NOMO-1 treated with DMSO at 0.1 percent for 48 hours (cell line): ENCODE measurements at regions not wholly inside any gene's neighbourhood (a gene's known extent, or its start where the extent isn't known, plus 50 kb on each side); places are given as distances from the start of the nearest gene placed in this dataset.
"Not testable (repeated sequence)": the region's sequence is repeated elsewhere in the genome, so short reads cannot be mapped to it uniquely, and the experiment has no call there.

Experiments used
- DNase-seq: peaks from one replicate; lab custom pipeline; 2025; ENCODE audit not compliant: unreplicated experiment; lab: John Stamatoyannopoulos, UW

GRCh38 chr9:108054131-108054630 lies 564.6 kb upstream of the KLF4 start:
- DNase-seq, result no peak

GRCh38 chr9:108053555-108054061 lies 564.0 kb upstream of the KLF4 start:
- DNase-seq, result no peak

DNA sequence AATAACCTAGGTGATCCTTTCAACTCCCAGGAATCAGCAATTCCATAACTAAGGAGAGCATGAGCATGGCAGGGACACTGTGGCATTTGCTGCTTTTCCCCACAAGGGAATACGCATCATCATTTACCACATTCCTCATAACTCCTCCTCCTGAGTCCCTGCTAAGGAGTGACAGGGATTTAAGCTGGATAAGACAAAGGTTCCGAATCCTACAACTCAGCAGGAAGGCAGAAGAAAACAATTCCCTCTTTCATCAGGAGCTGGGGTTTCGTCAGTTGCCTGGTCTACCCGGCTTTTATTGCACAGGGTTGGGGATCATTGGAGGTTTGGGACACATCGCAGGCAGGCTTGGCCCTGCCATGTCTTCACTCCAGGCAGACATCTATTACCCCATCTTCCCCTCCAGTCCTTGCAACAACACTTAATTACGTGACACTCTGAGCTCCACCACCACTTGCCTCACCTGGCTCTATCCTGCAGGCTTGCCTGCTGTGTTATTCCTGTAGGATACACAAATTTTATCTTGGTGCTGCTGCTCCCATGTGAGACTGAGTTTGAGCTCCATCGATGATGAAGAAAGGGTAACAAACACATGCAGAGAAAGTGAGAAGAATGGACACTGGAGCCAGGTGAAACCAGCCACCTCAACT lies 563.0 kb upstream of the KLF4 start:
- no peak for DNase-seq

DNA sequence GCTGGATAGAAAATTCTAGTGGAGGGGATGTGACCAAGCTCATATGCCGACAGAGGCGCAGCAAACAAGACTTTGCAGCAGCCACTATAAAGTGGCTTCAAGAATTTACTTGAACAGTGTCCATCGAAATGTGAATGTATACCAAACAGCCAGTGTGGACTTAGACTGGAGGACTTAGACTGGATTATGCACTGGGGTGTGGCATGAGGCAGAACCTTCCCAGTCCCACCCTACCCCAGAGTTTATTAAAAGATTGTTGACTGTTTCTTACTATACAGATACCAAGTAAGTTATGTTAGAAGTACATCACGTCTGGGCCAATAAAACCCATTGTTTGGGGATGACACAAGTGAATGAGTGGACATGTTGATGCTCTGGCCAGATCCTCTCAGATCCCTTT lies 561.3 kb upstream of the KLF4 start:
- DNase-seq, result no peak

GRCh38 chr9:108049671-108050494 lies 560.3 kb upstream of the KLF4 start:
- DNase-seq, result peak; percentile 45

DNA sequence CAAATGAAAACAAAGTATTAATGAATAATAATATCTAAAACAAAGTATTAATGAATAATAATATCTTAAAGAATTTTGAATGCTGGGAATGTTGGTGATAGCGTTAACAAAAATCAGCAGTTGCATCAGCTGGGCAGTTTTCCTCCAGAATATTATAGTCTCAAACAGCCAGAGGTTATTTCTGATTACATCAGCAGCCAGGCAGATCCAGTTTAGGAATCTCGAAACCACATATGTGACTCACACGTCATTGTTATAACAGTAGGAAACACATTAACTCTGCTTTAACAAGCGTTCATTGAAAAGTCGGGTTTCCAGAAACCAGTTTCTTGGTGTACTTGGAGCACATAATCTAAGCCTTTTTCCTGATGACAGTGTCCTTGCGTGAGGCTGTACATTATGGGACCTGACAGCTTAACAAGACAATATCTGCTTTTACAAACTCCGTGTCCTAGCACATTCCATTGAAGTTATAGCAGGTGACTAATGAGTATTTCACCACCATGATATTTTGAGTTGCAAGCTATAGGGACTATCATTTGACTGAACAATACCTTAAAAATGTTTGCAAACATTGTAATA lies 559.5 kb upstream of the KLF4 start:
- DNase-seq, result no peak

GRCh38 chr9:108048406-108049025 lies 558.9 kb upstream of the KLF4 start:
- DNase-seq, result no peak

- DNase-seq, result not testable (repeated sequence)
Measured at GRCh38 chr9:108047777-108048176, 558.2 kb upstream of the KLF4 start.

DNA sequence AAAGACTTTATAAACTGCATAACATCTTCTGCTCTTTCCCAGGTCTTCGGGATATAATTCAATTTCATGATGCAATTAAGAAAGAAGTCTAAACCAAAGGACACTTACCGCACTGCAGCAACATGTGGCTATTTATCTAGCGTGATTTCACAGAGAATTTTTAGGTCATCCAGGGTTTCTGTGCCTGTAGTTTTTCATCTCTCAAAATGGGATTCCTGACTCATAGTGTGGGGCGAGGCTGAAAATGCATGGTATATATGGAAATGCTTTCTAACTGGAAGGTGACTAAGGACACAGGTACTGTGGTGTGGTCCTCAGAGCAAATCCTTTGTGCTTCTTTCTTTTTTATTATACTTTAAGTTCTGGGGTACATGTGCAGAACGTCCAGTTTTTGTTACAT lies 557.7 kb upstream of the KLF4 start:
- DNase-seq, result no peak

DNA sequence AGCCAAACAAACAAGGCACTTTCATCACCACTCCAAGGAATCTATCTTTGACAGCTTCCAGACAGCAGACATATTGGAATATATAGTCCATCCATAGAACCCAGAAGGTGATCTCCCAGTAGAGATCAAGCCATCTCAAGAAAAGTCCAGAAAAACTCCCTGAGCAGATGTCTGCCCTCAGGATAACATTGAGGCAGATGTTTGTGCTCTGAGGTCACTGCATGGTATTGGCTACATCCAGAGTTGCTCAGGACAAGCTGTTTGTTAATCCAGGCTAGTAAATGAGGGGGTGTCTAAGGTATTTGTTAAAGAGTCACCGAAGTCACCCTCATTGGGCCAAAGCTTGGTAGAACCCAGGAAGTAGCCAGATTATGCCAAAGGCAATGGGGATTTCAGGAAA lies 556.3 kb upstream of the KLF4 start:
- no peak for DNase-seq

GRCh38 chr9:108043585-108043984 lies 554.0 kb upstream of the KLF4 start:
- DNase-seq, result no peak

DNA sequence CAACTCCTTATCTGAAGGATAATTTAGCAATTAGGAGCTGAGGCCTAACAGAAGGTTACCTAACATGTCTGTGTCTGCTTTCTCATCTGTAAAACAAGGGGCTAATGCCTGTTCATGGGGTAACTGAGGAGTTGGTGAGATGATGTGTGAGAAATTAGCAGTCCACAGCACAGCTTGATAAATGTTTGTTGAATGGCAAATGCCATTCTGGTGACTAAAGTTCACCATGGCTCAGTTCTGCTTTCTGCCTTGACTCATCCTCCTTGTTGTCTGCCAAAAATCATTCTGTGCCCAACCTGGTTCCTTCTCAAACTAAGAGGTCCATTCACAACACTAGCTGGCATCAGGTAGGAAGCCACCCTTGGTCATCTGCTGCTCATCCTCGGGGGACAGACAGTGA lies 552.0 kb upstream of the KLF4 start:
- peak; percentile 22 for DNase-seq

DNA sequence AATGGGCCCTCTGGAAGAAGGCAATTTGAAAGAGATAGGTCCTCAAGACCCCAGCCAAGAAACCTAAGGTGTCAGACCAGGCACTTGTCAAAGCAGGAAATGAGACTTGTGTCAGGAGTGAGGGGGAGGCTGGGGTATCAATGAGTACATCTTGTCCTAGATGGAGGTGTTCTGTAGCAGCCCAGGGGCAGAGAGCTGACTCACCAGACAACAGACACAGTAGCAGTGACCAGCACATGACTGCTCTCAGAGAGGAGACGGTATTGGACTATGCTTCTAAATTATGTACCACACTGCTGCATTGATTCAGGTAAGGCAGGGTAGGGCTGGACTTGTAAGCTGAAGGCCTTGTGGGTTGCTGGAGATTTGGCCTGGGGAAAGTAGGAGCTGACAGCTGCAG lies 551.2 kb upstream of the KLF4 start:
- DNase-seq, result no peak

DNA sequence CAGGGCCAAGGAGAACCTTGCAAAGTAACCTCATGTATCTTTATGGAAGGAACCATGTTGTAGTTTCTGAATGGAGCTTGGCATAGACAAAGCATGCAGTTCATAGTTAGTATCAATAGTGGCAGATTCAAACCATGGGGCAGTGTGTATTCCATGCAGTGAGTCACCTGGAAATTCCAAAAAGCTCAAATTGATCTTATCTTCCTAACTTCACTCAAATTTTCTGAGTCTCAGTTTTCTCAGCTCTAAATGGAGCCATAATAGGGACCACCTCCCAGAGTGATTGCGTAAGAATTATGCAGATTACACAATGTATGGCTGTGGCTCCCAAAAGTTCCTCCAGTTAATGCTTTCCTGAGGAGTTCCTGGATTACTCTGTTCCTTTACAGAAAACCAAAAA lies 549.9 kb upstream of the KLF4 start:
- no peak for DNase-seq

DNA sequence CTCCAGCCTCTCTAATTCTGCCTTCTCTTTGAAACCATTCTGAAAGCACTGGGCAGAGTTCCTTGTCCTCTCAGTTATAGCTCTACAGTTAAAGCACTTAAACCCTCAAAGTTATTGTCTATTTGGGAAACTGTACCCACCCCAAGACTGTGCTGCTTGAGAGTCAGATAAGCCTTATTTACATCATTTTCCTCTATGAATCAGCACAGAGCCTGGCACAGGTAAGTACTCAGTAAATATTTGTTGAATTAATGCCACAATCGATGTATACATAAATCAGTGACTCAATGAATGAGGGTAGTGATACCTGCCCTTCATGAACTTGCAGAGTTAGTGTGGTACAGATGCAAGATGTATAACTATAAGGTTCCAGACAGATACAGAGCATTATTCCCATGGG lies 549.4 kb upstream of the KLF4 start:
- DNase-seq, result no peak

DNA sequence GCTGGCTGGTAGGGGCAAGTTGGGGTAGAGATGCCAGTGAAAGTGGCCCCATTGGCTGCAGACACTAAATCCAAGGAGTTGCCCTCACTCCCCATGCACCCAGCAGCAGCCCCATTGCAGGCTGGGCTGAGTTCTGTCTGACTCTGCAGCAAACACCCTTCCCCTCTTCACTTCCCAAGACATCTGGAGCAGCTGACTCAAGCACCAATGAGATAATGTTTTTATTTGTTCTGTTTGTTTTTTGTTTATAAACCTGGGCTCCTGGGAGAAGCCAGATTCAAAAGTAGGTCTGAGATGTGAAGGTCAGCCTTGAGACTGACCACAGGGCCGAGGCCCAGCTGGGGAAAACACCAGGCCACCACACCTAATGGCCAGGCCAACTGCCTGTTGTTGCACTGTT lies 545.9 kb upstream of the KLF4 start:
- no peak for DNase-seq

DNA sequence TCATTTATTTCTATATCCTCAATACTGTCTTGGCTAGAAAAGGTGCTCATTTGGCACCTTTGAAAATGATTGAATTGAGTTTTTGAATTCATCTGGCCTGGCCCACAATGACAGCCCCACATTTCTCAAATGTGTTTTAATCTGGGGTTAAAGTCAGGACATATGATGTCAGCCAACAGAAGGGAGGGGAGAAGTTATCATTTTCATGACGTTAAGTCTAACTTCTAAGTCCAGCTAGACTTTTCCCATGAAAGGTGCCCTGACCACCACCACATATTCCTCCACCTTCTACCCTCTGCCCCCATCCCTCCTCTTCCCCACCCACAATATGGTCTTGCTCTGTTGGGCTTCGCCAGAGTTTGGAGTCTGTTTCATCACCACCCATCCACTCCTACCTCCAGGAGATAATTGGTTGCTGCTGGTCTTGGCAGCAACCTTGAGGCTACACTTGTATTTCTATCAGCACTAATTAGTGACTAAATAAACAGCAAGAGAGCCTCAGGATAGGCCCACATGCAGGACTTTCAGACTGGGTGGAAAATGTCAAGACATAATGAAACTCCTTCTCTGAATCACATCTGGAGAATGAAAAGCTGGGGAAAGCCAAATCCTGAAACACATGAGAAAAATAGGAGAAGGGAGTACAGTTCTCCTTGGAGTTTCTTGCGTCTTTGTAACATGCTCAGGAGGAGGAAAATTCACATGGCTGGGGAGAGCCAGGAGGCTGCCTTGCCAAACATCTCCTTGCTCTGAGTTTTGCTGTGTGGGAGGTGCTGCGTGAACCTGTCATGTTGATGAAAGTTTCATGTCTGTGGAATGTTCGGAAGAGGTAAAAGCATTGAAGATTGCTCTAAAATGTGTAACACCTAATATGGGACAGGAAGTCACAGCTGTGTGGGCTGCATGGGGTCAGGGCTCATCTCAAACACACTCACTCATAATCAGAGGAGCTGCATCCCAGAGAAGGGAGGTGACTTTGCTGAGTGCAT lies 544.7 kb upstream of the KLF4 start:
- DNase-seq, result no peak

DNA sequence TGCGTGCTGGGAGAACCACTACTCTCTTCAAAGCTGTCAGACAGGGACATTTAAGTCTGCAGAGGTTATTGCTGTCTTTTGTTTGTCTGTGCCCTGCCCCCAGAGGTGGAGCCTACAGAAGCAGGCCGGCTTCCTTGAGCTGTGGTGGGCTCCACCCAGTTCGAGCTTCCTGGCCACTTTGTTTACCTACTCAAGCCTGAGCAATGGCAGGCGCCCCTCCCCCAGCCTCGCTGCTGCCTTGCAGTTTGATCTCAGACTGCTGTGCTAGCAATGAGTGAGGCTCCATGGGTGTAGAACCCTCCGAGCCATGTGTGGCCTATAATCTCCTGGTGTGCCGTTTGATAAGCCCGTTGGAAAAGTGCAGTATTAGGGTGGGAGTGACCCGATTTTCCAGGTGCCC lies 542.5 kb upstream of the KLF4 start:
- not testable (repeated sequence) for DNase-seq

GRCh38 chr9:108031221-108031620 lies 541.7 kb upstream of the KLF4 start:
- not testable (repeated sequence) for DNase-seq

GRCh38 chr9:108026718-108027117 lies 537.1 kb upstream of the KLF4 start:
- DNase-seq, result not testable (repeated sequence)
